K562 (cell line): ENCODE measurements at regions not wholly inside any gene's neighbourhood (a gene's known extent, or its start where the extent isn't known, plus 50 kb on each side); places are given as distances from the start of the nearest gene placed in this dataset.

Source experiments
- ATAC-seq: fragments of 200-7000 bp; cut with Tn5 transposase; 3 replicates; pipeline ENCODE4 v1.9.1; 2020; ENCODE audit warnings: moderate library complexity
- BruUV-seq: library from RNA; stranded (reverse); fragments of 400-500 nt; replicated peaks from 2 replicates; lab custom pipeline; 2021; lab: Mats Ljungman, UMichigan
- CTCF ChIA-PET: fragments of 300-600 bp; formaldehyde crosslinking; extraction: SDS; loops from one replicate; lab custom pipeline; 2021; ENCODE audit warnings: low intra/inter-chr PET ratio; lab: Yijun Ruan, JAX
- POLR2A ChIA-PET: fragments of 300-600, 350-650 bp; sonication (Branson Sonifier 250); formaldehyde crosslinking; extraction: SDS; loops from one replicate; lab custom pipeline; 2021; ENCODE audit warnings: antibody characterized with exemption, inconsistent platforms; lab: Yijun Ruan, JAX
- DNase-seq, 4 experiments: peaks; one replicate each; pipeline versions ENCODE4 v3.0.0 to v3.0.0-alpha.2; 2011 to 2018; ENCODE audit warnings: low spot score in 3 of 4, mixed read lengths in 3 of 4; ENCODE audit errors: extremely low read depth in 1 of 4
- FAIRE-seq: peaks from 2 replicates; lab custom pipeline; 2011; peaks lifted over from hg19 to GRCh38; lab: Jason Lieb, UNC
- H2AFZ ChIP-seq: 2 replicates; pipeline ENCODE4 v1.6.0; 2011; ENCODE audit warnings: low read depth, low read length, control low read depth, inconsistent platforms
- H3K27ac ChIP-seq: fragments of 200-600 bp; 3 replicates; pipeline ENCODE4 v1.8.0; 2011; ENCODE audit warnings: low read depth, mild to moderate bottlenecking, control low read depth, inconsistent platforms, low read length, moderate library complexity, mixed read lengths; ENCODE audit errors: extremely low read depth
- H3K27me3 ChIP-seq, 2 experiments: fragments of 300-600 bp in 1 of 2; 2 replicates in 1 of 2; 3 replicates in 1 of 2; pipeline versions ENCODE4 v1.6.0 to v1.8.0; 2011; ENCODE audit warnings: inconsistent platforms in 2 of 2, low read length in 2 of 2, mild to moderate bottlenecking in 1 of 2, mixed read lengths in 1 of 2, moderate library complexity in 1 of 2; ENCODE audit not compliant: control insufficient read depth in 2 of 2, insufficient read depth in 2 of 2
- H3K36me3 ChIP-seq: fragments of 300-600 bp; 3 replicates; pipeline ENCODE4 v1.8.0; 2011; ENCODE audit warnings: mild to moderate bottlenecking, low read length, inconsistent platforms; ENCODE audit not compliant: control insufficient read depth, insufficient read depth
- H3K4me1 ChIP-seq, 2 experiments: fragments of 200-600 bp in 1 of 2; replicated peaks in 1 of 2; 2 replicates in 1 of 2; 3 replicates in 1 of 2; pipeline versions ENCODE4 v1.5.1 to v1.8.0; 2011; ENCODE audit warnings: inconsistent platforms in 2 of 2, low read length in 2 of 2, mild to moderate bottlenecking in 1 of 2, mixed read lengths in 1 of 2, moderate library complexity in 1 of 2; ENCODE audit not compliant: control insufficient read depth in 2 of 2, insufficient read depth in 2 of 2
- H3K4me2 ChIP-seq: 2 replicates; pipeline ENCODE4 v1.6.1; 2011; ENCODE audit warnings: low read length, control low read depth, inconsistent platforms, mixed read lengths; ENCODE audit not compliant: insufficient read depth
- H3K4me3 ChIP-seq: fragments of 200-600 bp; sonication (generic), shearing (Covaris generic); 2 replicates; pipeline ENCODE4 v1.5.1; 2016; ENCODE audit warnings: control low read depth, inconsistent platforms
- H3K79me2 ChIP-seq: fragments of 200-600 bp; 3 replicates; pipeline ENCODE4 v1.8.0; 2011; ENCODE audit warnings: low read length, inconsistent platforms; ENCODE audit not compliant: control insufficient read depth, insufficient read depth
- H3K9ac ChIP-seq, 2 experiments: 2 replicates each; pipeline versions ENCODE4 v1.6.0 to v1.6.1; 2011; ENCODE audit warnings: low read depth in 2 of 2, low read length in 2 of 2, control low read depth in 1 of 2, inconsistent platforms in 1 of 2, mild to moderate bottlenecking in 1 of 2, mixed read lengths in 1 of 2; ENCODE audit not compliant: insufficient read depth in 1 of 2
- H3K9me1 ChIP-seq: one replicate; pipeline ENCODE4 v1.6.0; 2011; ENCODE audit warnings: inconsistent platforms, mild to moderate bottlenecking, low read length, moderate library complexity; ENCODE audit not compliant: control insufficient read depth, insufficient read depth
- H3K9me3 ChIP-seq: replicated peaks from 2 replicates; pipeline ENCODE4 v1.5.1; 2011; ENCODE audit warnings: low read depth, low read length, inconsistent platforms; ENCODE audit not compliant: control insufficient read depth, insufficient read depth
- H4K20me1 ChIP-seq: replicated peaks from 2 replicates; pipeline ENCODE4 v1.6.1; 2011; ENCODE audit warnings: low read length, inconsistent platforms, mixed read lengths; ENCODE audit not compliant: control insufficient read depth, insufficient read depth
- ETS1 ChIP-seq: conservative IDR thresholded peaks from 2 replicates; pipeline ENCODE4 v1.6.1; 2011; ENCODE audit warnings: low read depth, mild to moderate bottlenecking, low read length; ENCODE audit not compliant: control insufficient read depth
- PTRF ChIP-seq: fragments of 450-650 bp; IDR thresholded peaks from 2 replicates; pipeline ENCODE4 v1.6.1; 2016; ENCODE audit warnings: mild to moderate bottlenecking, missing genetic modification characterization, missing compliant biosample characterization
- WGBS: fragments of 100-300 bp; shearing (Covaris generic); methylation state at CpG from one replicate; pipeline ENCODE4 v1.1.6; 2016; ENCODE audit warnings: low coverage, mixed read lengths; ENCODE audit not compliant: insufficient coverage; ENCODE audit errors: missing lambda C conversion rate; 5-methylcytosine and 5-hydroxymethylcytosine counted together
- in situ Hi-C: fragments of 300-500 bp; cut with MboI; formaldehyde crosslinking; loops from 4 replicates; pipeline ENCODE4 v1.15.0; 2018; ENCODE audit warnings: inconsistent platforms, mixed read lengths
- intact Hi-C: fragments of 100-400 bp; cut with micrococcal nuclease; formaldehyde crosslinking; loops from 2 replicates; pipeline ENCODE4 v1.14.2; 2022

- BruUV-seq, result no TSS peak
- Histone ChIP-seq H2AFZ (no peak overlapping the region), H3K9me3 (no peaks in the 10 kb centered on the region)
- TF ChIP-seq PTRF, result no peak
- no peak for TF ChIP-seq ETS1
- TF ChIP-seq, all 486 proteins: peak for 0
- in situ Hi-C loops (no loop called here), intact Hi-C loops (no loop called here)
- Histone ChIP-seq H3K9me1 (no peaks in the 10 kb centered on the region), H3K4me1 (no peaks in the 10 kb centered on the region), H3K36me3 (no peaks in the 10 kb centered on the region), H3K27ac (no peak overlapping the region), H3K9ac (no peak overlapping the region), H4K20me1 (no peaks in the 10 kb centered on the region), H3K79me2 (no peaks in the 10 kb centered on the region), H3K4me2 (no peak overlapping the region), H3K27me3 (no peaks in the 10 kb centered on the region), H3K4me3 (no peak overlapping the region)
- 0% methylated on average over 2 of the region's 2 CpGs for WGBS
- POLR2A ChIA-PET, result no interaction called here
- ATAC-seq, result no peak
- FAIRE-seq, result no peak
- DNase-seq, result no peak
- CTCF ChIA-PET, result no interaction called here
Measured at GRCh38 chr6:63389191-63389844, 69.5 kb upstream of the LGSN start.
